Smooth muscle cell (in vitro differentiated cells): ENCODE measurements at regions not wholly inside any gene's neighbourhood (a gene's known extent, or its start where the extent isn't known, plus 50 kb on each side); places are given as distances from the start of the nearest gene placed in this dataset.

Experiments used
- DNase-seq: peaks from one replicate; lab custom pipeline; 2025; ENCODE audit not compliant: unreplicated experiment; lab: John Stamatoyannopoulos, UW
- H2AFZ ChIP-seq: fragments of 200-600 bp; sonication (generic); 2 replicates; pipeline ENCODE4 v1.6.0; 2016; ENCODE audit warnings: antibody characterized with exemption, low read depth, mild to moderate bottlenecking
- H3F3A ChIP-seq: fragments of 200-600 bp; sonication (generic); 2 replicates; pipeline ENCODE4 v1.6.0; 2017; ENCODE audit warnings: antibody characterized with exemption, low read depth
- H3K27ac ChIP-seq: fragments of 200-600 bp; sonication (generic); 2 replicates; pipeline ENCODE4 v1.5.1; 2016; ENCODE audit warnings: low read depth, mild to moderate bottlenecking
- H3K27me3 ChIP-seq: fragments of 200-600 bp; sonication (generic); 2 replicates; pipeline ENCODE4 v1.6.1; 2016; ENCODE audit warnings: low read depth, mild to moderate bottlenecking
- H3K36me3 ChIP-seq: fragments of 200-600 bp; sonication (generic); 2 replicates; pipeline ENCODE4 v1.5.1; 2016; ENCODE audit warnings: low read depth
- H3K4me1 ChIP-seq: fragments of 200-600 bp; sonication (generic); 2 replicates; pipeline ENCODE4 v1.5.1; 2016; ENCODE audit warnings: low read depth
- H3K4me2 ChIP-seq: fragments of 200-600 bp; sonication (generic); 2 replicates; pipeline ENCODE4 v1.6.0; 2016; ENCODE audit warnings: mild to moderate bottlenecking
- H3K4me3 ChIP-seq: fragments of 200-600 bp; sonication (generic); 2 replicates; pipeline ENCODE4 v1.5.1; 2016; ENCODE audit warnings: mild to moderate bottlenecking
- H3K79me2 ChIP-seq: fragments of 200-600 bp; sonication (generic); 2 replicates; pipeline ENCODE4 v1.6.0; 2016; ENCODE audit warnings: low read depth, mild to moderate bottlenecking
- H3K9ac ChIP-seq: fragments of 200-600 bp; sonication (generic); 2 replicates; pipeline ENCODE4 v1.6.0; 2016; ENCODE audit warnings: low read depth
- H3K9me3 ChIP-seq: fragments of 200-600 bp; sonication (generic); replicated peaks from 2 replicates; pipeline ENCODE4 v1.5.1; 2016; ENCODE audit warnings: low read depth
- H4K20me1 ChIP-seq: fragments of 200-600 bp; sonication (generic); 2 replicates; pipeline ENCODE4 v1.6.0; 2016; ENCODE audit warnings: low read depth
- CTCF ChIP-seq: fragments of 200-600 bp; sonication (generic); IDR thresholded peaks from 2 replicates; pipeline ENCODE4 v1.5.1; 2017; ENCODE audit warnings: borderline replicate concordance, mild to moderate bottlenecking, antibody characterized with exemption; ENCODE audit not compliant: insufficient read depth, poor library complexity, severe bottlenecking
- WGBS: methylation state at CpG from one replicate; pipeline ENCODE4 v1.1.7; 2016; ENCODE audit warnings: low lambda C conversion rate; 5-methylcytosine and 5-hydroxymethylcytosine counted together

GRCh38 chr2:164328310-164328709 is 293.0 kb downstream of the GRB14 start:
- no peaks in the 10 kb centered on the region for H4K20me1 ChIP-seq
- no peak overlapping the region for H3K27ac ChIP-seq
- no peaks in the 10 kb centered on the region for H3K4me1 ChIP-seq
- DNase-seq, result no peak
- no peak for TF ChIP-seq CTCF
- no peaks in the 10 kb centered on the region for H3K79me2 ChIP-seq
- H3F3A ChIP-seq, result no peaks in the 10 kb centered on the region
- no peaks in the 10 kb centered on the region for H3K27me3 ChIP-seq
- H3K4me2 ChIP-seq, result no peak overlapping the region
- no peak overlapping the region for H3K9ac ChIP-seq
- H3K9me3 ChIP-seq, result peaks cover 2% of the 10 kb centered on the region
- H2AFZ ChIP-seq, result no peak overlapping the region
- WGBS, result 88% methylated on average over 4 of the region's 4 CpGs
- H3K36me3 ChIP-seq, result no peaks in the 10 kb centered on the region
- no peak overlapping the region for H3K4me3 ChIP-seq

- Histone ChIP-seq H3K27ac (no peak overlapping the region), H3K4me2 (no peak overlapping the region), H3K9ac (no peak overlapping the region), H3K4me1 (no peaks in the 10 kb centered on the region), H4K20me1 (no peaks in the 10 kb centered on the region), H2AFZ (no peak overlapping the region), H3K36me3 (no peaks in the 10 kb centered on the region), H3K4me3 (no peak overlapping the region), H3F3A (no peaks in the 10 kb centered on the region), H3K9me3 (peaks cover 2% of the 10 kb centered on the region), H3K79me2 (no peaks in the 10 kb centered on the region), H3K27me3 (no peaks in the 10 kb centered on the region)
- no peak for DNase-seq
- no peak for TF ChIP-seq CTCF
- WGBS, result 92% methylated on average over 3 of the region's 3 CpGs
Observed at GRCh38 chr2:164323978-164324377, 297.3 kb downstream of the GRB14 start.

- H3K27ac ChIP-seq, result no peak overlapping the region
- no peak overlapping the region for H3K9ac ChIP-seq
- TF ChIP-seq CTCF, result no peak
- peak overlapping the region; percentile 66 for H2AFZ ChIP-seq
- H3K9me3 ChIP-seq, result no peaks in the 10 kb centered on the region
- no peaks in the 10 kb centered on the region for H3K36me3 ChIP-seq
- no peaks in the 10 kb centered on the region for H4K20me1 ChIP-seq
- DNase-seq, result no peak
- H3K79me2 ChIP-seq, result no peaks in the 10 kb centered on the region
- no peaks in the 10 kb centered on the region for H3K4me1 ChIP-seq
- H3K27me3 ChIP-seq, result no peaks in the 10 kb centered on the region
- WGBS, result 49% methylated on average over 4 of the region's 4 CpGs
- no peak overlapping the region for H3K4me3 ChIP-seq
- H3K4me2 ChIP-seq, result no peak overlapping the region
- no peaks in the 10 kb centered on the region for H3F3A ChIP-seq
Observed at GRCh38 chr2:164314148-164314547, 307.1 kb downstream of the GRB14 start.

GRCh38 chr2:164306872-164307271 is 314.4 kb downstream of the GRB14 start:
- Histone ChIP-seq H4K20me1 (no peaks in the 10 kb centered on the region), H3K4me3 (no peak overlapping the region), H3K27me3 (no peaks in the 10 kb centered on the region), H3K9ac (no peak overlapping the region), H3K36me3 (no peaks in the 10 kb centered on the region), H3K9me3 (no peaks in the 10 kb centered on the region), H3K4me1 (peaks cover 10% of the 10 kb centered on the region), H3K4me2 (no peak overlapping the region), H3K79me2 (no peaks in the 10 kb centered on the region), H2AFZ (no peak overlapping the region), H3K27ac (no peak overlapping the region), H3F3A (no peaks in the 10 kb centered on the region)
- 82% methylated on average over 2 of the region's 2 CpGs for WGBS
- TF ChIP-seq CTCF, result no peak
- DNase-seq, result no peak
